ENCODE measurements at regions not wholly inside any gene's neighbourhood (a gene's known extent, or its start where the extent isn't known, plus 50 kb on each side); places are given as distances from the start of the nearest gene placed in this dataset.

DNA sequence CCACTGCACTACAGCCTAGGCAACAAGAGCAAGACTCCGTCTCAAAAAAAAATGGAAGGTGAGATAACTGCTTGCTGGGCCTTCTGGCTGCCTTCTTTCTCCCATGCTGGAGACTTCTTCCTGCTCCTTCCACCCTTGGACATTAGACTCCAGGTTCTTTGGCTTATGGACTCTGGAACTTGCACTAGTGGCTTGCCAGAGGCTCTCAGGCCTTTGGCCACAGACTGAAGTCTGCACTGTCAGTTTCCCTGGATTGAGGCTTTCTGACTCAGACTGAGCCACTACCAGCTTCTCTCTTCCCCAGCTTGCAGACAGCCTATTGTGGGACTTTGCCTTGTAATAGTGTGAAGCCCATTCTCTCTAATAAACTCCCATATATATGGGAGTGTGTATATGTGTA lies 118.5 kb upstream of the SLC14A2 start:
- TF ChIP-seq POLR2A (IDR thresholded peaks at IDR 0.05) (no peak), CTCF (IDR thresholded peaks at IDR 0.05) (no peak)
